ENCODE measurements at regions not wholly inside any gene's neighbourhood (a gene's known extent, or its start where the extent isn't known, plus 50 kb on each side); places are given as distances from the start of the nearest gene placed in this dataset.

- Histone ChIP-seq H3K79me2 (ENCODE audit: control insufficient read depth, insufficient read depth, low read length) (no peaks in the 10 kb centered on the region), H3K4me2 (ENCODE audit: control insufficient read depth, extremely low read depth, insufficient read depth, low read depth, low read length) (no peak overlapping the region), H2AFZ (ENCODE audit: control insufficient read depth, low read length) (no peak overlapping the region), H3K4me3 (ENCODE audit: control insufficient read depth in 2 of 3, extremely low read depth in 1 of 3, insufficient read depth in 2 of 3, low read depth in 1 of 3, low read length in 3 of 3) (no peak overlapping the region), H3K4me1 (ENCODE audit: control insufficient read depth, extremely low read depth, insufficient read depth, low read length) (no peaks in the 10 kb centered on the region), H3K9me3 (ENCODE audit: control insufficient read depth, low read depth, low read length) (peaks cover 2% of the 10 kb centered on the region), H3K27me3 (ENCODE audit: control insufficient read depth, extremely low read depth, insufficient read depth, low read length) (no peaks in the 10 kb centered on the region), H3K27ac (ENCODE audit: control insufficient read depth, insufficient read depth, low read length) (no peak overlapping the region), H3K36me3 (ENCODE audit: control insufficient read depth in 2 of 2, extremely low read depth in 1 of 2, insufficient read depth in 2 of 2, low read length in 2 of 2) (no peaks in the 10 kb centered on the region), H4K20me1 (ENCODE audit: control insufficient read depth, extremely low read depth, insufficient read depth, low read length) (no peaks in the 10 kb centered on the region), H3K9me1 (ENCODE audit: control insufficient read depth, extremely low read depth, insufficient read depth, low read length) (no peaks in the 10 kb centered on the region), H3K9ac (ENCODE audit: control insufficient read depth, extremely low read depth, insufficient read depth, low read length) (no peak overlapping the region)
- FAIRE-seq (no peak), DNase-seq (ENCODE audit: low read depth, low spot score) (no peak)
- dilution Hi-C loops (cut with MboI; ENCODE audit: extremely low pct_ligation_motif_present, low sequenced_read_pairs): no loop called here
- TF ChIP-seq EZH2 (IDR thresholded peaks at IDR 0.05; ENCODE audit: low read length): no peak
- TF ChIP-seq CTCF (optimal IDR thresholded peaks at IDR 0.05 in 1 of 3, IDR thresholded peaks at IDR 0.05 in 1 of 3, conservative IDR thresholded peaks at IDR 0.05 in 1 of 3; ENCODE audit: extremely low read depth in 1 of 3, insufficient read depth in 2 of 3, low read length in 3 of 3): no peak
Observed at GRCh38 chr6:92708270-92708669, 711.1 kb downstream of the EPHA7 start.

- Histone ChIP-seq H2AFZ (ENCODE audit: control insufficient read depth, low read length) (no peak overlapping the region), H3K4me2 (ENCODE audit: control insufficient read depth, extremely low read depth, insufficient read depth, low read depth, low read length) (no peak overlapping the region), H3K4me3 (ENCODE audit: control insufficient read depth in 2 of 3, extremely low read depth in 1 of 3, insufficient read depth in 2 of 3, low read depth in 1 of 3, low read length in 3 of 3) (no peak overlapping the region), H3K79me2 (ENCODE audit: control insufficient read depth, insufficient read depth, low read length) (no peaks in the 10 kb centered on the region), H4K20me1 (ENCODE audit: control insufficient read depth, extremely low read depth, insufficient read depth, low read length) (no peaks in the 10 kb centered on the region), H3K9me3 (ENCODE audit: control insufficient read depth, low read depth, low read length) (peaks cover 2% of the 10 kb centered on the region), H3K9ac (ENCODE audit: control insufficient read depth, extremely low read depth, insufficient read depth, low read length) (no peak overlapping the region), H3K27ac (ENCODE audit: control insufficient read depth, insufficient read depth, low read length) (no peak overlapping the region), H3K4me1 (ENCODE audit: control insufficient read depth, extremely low read depth, insufficient read depth, low read length) (no peaks in the 10 kb centered on the region), H3K27me3 (ENCODE audit: control insufficient read depth, extremely low read depth, insufficient read depth, low read length) (no peaks in the 10 kb centered on the region), H3K36me3 (ENCODE audit: control insufficient read depth in 2 of 2, extremely low read depth in 1 of 2, insufficient read depth in 2 of 2, low read length in 2 of 2) (no peaks in the 10 kb centered on the region), H3K9me1 (ENCODE audit: control insufficient read depth, extremely low read depth, insufficient read depth, low read length) (no peaks in the 10 kb centered on the region)
- dilution Hi-C loops (cut with MboI; ENCODE audit: extremely low pct_ligation_motif_present, low sequenced_read_pairs): no loop called here
- DNase-seq (ENCODE audit: low read depth, low spot score) (no peak), FAIRE-seq (no peak)
- TF ChIP-seq EZH2 (IDR thresholded peaks at IDR 0.05; ENCODE audit: low read length): no peak
- no peak for TF ChIP-seq CTCF (optimal IDR thresholded peaks at IDR 0.05 in 1 of 3, IDR thresholded peaks at IDR 0.05 in 1 of 3, conservative IDR thresholded peaks at IDR 0.05 in 1 of 3; ENCODE audit: extremely low read depth in 1 of 3, insufficient read depth in 2 of 3, low read length in 3 of 3)
Observed at GRCh38 chr6:92706976-92707375, 712.4 kb downstream of the EPHA7 start.

All from keratinocyte (primary cell).